DOHH2 (cell line): ENCODE measurements at regions not wholly inside any gene's neighbourhood (a gene's known extent, or its start where the extent isn't known, plus 50 kb on each side); places are given as distances from the start of the nearest gene placed in this dataset.

Experiments
- CTCF ChIP-seq: fragments of 200-600 bp; sonication (generic); IDR thresholded peaks from one replicate; pipeline ENCODE4 v1.5.1; 2014; ENCODE audit warnings: antibody characterized with exemption, mild to moderate bottlenecking, low read depth, low read length; ENCODE audit not compliant: poor library complexity, severe bottlenecking
- EZH2phosphoT487 ChIP-seq: fragments of 200-600 bp; sonication (generic); IDR thresholded peaks from 2 replicates; pipeline ENCODE4 v1.6.1; 2017; ENCODE audit warnings: borderline replicate concordance, mild to moderate bottlenecking, antibody characterized with exemption, low read length, moderate library complexity, mixed read lengths

DNA sequence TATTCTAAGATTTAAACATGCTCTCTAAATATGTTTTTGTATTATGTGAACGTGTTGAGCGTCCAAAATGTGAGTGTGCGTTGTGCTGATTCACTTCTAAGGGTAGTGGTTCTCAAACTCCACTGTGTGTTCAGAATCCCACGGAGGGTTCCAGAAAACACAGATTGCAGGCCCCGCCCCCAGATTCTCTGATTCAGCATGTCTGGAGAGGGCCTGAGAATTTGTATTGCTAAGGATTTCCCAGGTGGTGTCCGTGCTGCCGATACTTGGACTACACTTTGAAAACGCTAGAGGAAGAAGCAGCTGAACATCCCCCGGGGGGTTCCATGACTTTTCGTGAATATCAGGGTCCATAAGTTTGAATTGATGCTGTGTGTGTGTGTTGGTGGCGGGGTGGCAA, 1043.2 kb upstream of the WWC1 start:
- TF ChIP-seq EZH2phosphoT487 = no peak
- no peak for TF ChIP-seq CTCF
